HepG2 (cell line): ENCODE measurements at regions not wholly inside any gene's neighbourhood (a gene's known extent, or its start where the extent isn't known, plus 50 kb on each side); places are given as distances from the start of the nearest gene placed in this dataset.

Experiments used
- ATAC-seq: fragments of 200-7000 bp; cut with Tn5 transposase; 3 replicates; pipeline ENCODE4 v1.9.1; 2020; ENCODE audit warnings: mild to moderate bottlenecking, moderate library complexity
- BruUV-seq: library from RNA; stranded (reverse); fragments of 400-500 nt; replicated peaks from 2 replicates; lab custom pipeline; 2021; lab: Mats Ljungman, UMichigan
- CTCF ChIA-PET: fragments of 300-600 bp; formaldehyde crosslinking; extraction: SDS; loops from one replicate; lab custom pipeline; 2021; ENCODE audit warnings: low total read pairs, inconsistent platforms, low intra/inter-chr PET ratio; lab: Yijun Ruan, JAX
- POLR2A ChIA-PET: fragments of 350-600 bp; sonication (Branson Sonifier 250); formaldehyde crosslinking; loops from one replicate; lab custom pipeline; 2020; ENCODE audit warnings: antibody characterized with exemption, inconsistent platforms; lab: Yijun Ruan, JAX
- DNase-seq: peaks from one replicate; pipeline ENCODE4 v3.0.0-alpha.2; 2015; ENCODE audit warnings: low spot score
- FAIRE-seq: peaks from 3 replicates; lab custom pipeline; 2011; peaks lifted over from hg19 to GRCh38; lab: Jason Lieb, UNC
- H2AFZ ChIP-seq: one replicate; pipeline ENCODE4 v1.6.1; 2011; ENCODE audit warnings: low read length, inconsistent platforms
- H3K27ac ChIP-seq: fragments of 300-600 bp; 3 replicates; pipeline ENCODE4 v1.8.0; 2011; ENCODE audit warnings: mixed run types, mild to moderate bottlenecking, mixed read lengths, low read length, inconsistent platforms; ENCODE audit not compliant: insufficient read depth; ENCODE audit errors: extremely low read length
- H3K27me3 ChIP-seq, 2 experiments: fragments of 200-600 bp in 1 of 2; 2 replicates in 1 of 2; 3 replicates in 1 of 2; pipeline versions ENCODE4 v1.6.0 to v1.8.0; 2011; ENCODE audit warnings: low read length in 2 of 2, mild to moderate bottlenecking in 2 of 2, moderate library complexity in 2 of 2, inconsistent platforms in 1 of 2; ENCODE audit not compliant: insufficient read depth in 2 of 2, control insufficient read depth in 1 of 2
- H3K36me3 ChIP-seq, 2 experiments: fragments of 200-600 bp in 1 of 2; replicated peaks in 1 of 2; 2 replicates in 1 of 2; 3 replicates in 1 of 2; pipeline versions ENCODE4 v1.5.1 to v1.8.0; 2011; ENCODE audit warnings: low read length in 2 of 2, inconsistent platforms in 1 of 2; ENCODE audit not compliant: insufficient read depth in 2 of 2, control insufficient read depth in 1 of 2
- H3K4me1 ChIP-seq: 2 replicates; pipeline ENCODE4 v1.5.1; 2012; ENCODE audit warnings: low read length, inconsistent platforms; ENCODE audit not compliant: insufficient read depth
- H3K4me2 ChIP-seq: 2 replicates; pipeline ENCODE4 v1.6.0; 2011; ENCODE audit warnings: low read depth, low read length, inconsistent platforms
- H3K4me3 ChIP-seq, 3 experiments: fragments of 200-600 bp in 1 of 3; sonication (generic), shearing (Covaris generic) in 1 of 3; replicated peaks in 1 of 3; 2 replicates each; pipeline ENCODE4 v1.5.1; 2011 to 2016; ENCODE audit warnings: low read length in 3 of 3, inconsistent platforms in 2 of 3, low read depth in 2 of 3, mild to moderate bottlenecking in 2 of 3, control low read depth in 1 of 3, mixed read lengths in 1 of 3; ENCODE audit not compliant: insufficient read depth in 1 of 3
- H3K79me2 ChIP-seq: one replicate; pipeline ENCODE4 v1.6.1; 2011; ENCODE audit warnings: low read length, inconsistent platforms; ENCODE audit not compliant: insufficient read depth
- H3K9ac ChIP-seq: 2 replicates; pipeline ENCODE4 v1.6.0; 2011; ENCODE audit warnings: mild to moderate bottlenecking, low read depth, low read length, inconsistent platforms; ENCODE audit not compliant: insufficient read depth
- H3K9me3 ChIP-seq: 2 replicates; pipeline ENCODE4 v1.5.1; 2012; ENCODE audit warnings: mild to moderate bottlenecking, low read length
- H4K20me1 ChIP-seq: 2 replicates; pipeline ENCODE4 v1.6.0; 2011; ENCODE audit warnings: inconsistent platforms, mild to moderate bottlenecking, low read length, moderate library complexity; ENCODE audit not compliant: insufficient read depth
- ATF7-NPFF ChIP-seq: sonication (generic); formaldehyde crosslinking; IDR thresholded peaks from 2 replicates; pipeline ENCODE4 v1.8.1; 2023; ENCODE audit warnings: mild to moderate bottlenecking, low read depth, missing genetic modification reagents, moderate library complexity
- ELF4 ChIP-seq: sonication (generic); formaldehyde crosslinking; IDR thresholded peaks from 2 replicates; pipeline ENCODE4 v1.5.0; 2020; ENCODE audit warnings: missing genetic modification reagents, mild to moderate bottlenecking, moderate library complexity, borderline replicate concordance
- FOXK1 ChIP-seq: sonication (generic); formaldehyde crosslinking; IDR thresholded peaks from 2 replicates; pipeline ENCODE4 v1.4.0; 2020; ENCODE audit warnings: low read depth, missing genetic modification reagents, borderline replicate concordance
- GTF2F1 ChIP-seq: fragments of 150-350 bp; IDR thresholded peaks from 2 replicates; pipeline ENCODE4 v1.6.1; 2014; ENCODE audit warnings: low read length
- IRX3 ChIP-seq: sonication (generic); formaldehyde crosslinking; IDR thresholded peaks from 2 replicates; pipeline ENCODE4 v1.8.1; 2023; ENCODE audit warnings: mild to moderate bottlenecking, low read depth, missing genetic modification reagents, borderline replicate concordance
- KDM5B ChIP-seq: sonication (generic); formaldehyde crosslinking; IDR thresholded peaks from 2 replicates; pipeline ENCODE4 v1.4.0; 2020; ENCODE audit warnings: missing genetic modification reagents, mild to moderate bottlenecking, borderline replicate concordance
- NFE2 ChIP-seq: sonication (generic); formaldehyde crosslinking; IDR thresholded peaks from 2 replicates; pipeline ENCODE4 v1.4.0; 2020; ENCODE audit warnings: missing genetic modification reagents
- RORA ChIP-seq: sonication (generic); formaldehyde crosslinking; IDR thresholded peaks from 2 replicates; pipeline ENCODE4 v1.5.0; 2020; ENCODE audit warnings: mild to moderate bottlenecking, missing genetic modification reagents, moderate library complexity
- SMARCE1 ChIP-seq: fragments of 450-650 bp; IDR thresholded peaks from 2 replicates; pipeline ENCODE4 v1.6.1; 2017; ENCODE audit warnings: borderline replicate concordance
- STAG1 ChIP-seq: sonication (generic); formaldehyde crosslinking; IDR thresholded peaks from 2 replicates; pipeline ENCODE4 v1.4.0; 2020; ENCODE audit warnings: missing genetic modification reagents
- YEATS2 ChIP-seq: sonication (generic); formaldehyde crosslinking; IDR thresholded peaks from 2 replicates; pipeline ENCODE4 v1.4.0; 2020; ENCODE audit warnings: missing genetic modification reagents, borderline replicate concordance
- ZNF124 ChIP-seq: sonication (generic); formaldehyde crosslinking; IDR thresholded peaks from 2 replicates; pipeline ENCODE4 v1.4.0; 2020; ENCODE audit warnings: missing genetic modification reagents
- ZNF546 ChIP-seq: sonication (generic); formaldehyde crosslinking; conservative IDR thresholded peaks from 2 replicates; pipeline ENCODE4 v1.8.1; 2023; ENCODE audit warnings: mild to moderate bottlenecking, missing genetic modification reagents
- ZNF569 ChIP-seq: sonication (generic); formaldehyde crosslinking; IDR thresholded peaks from 2 replicates; pipeline ENCODE4 v1.5.0; 2020; ENCODE audit warnings: mild to moderate bottlenecking, missing genetic modification reagents, moderate library complexity, borderline replicate concordance
- WGBS: methylation state at CpG from one replicate; pipeline ENCODE4 v1.1.6; 2017; ENCODE audit warnings: low lambda C conversion rate; 5-methylcytosine and 5-hydroxymethylcytosine counted together
- in situ Hi-C: cut with HindIII; loops from 2 replicates; pipeline ENCODE4 v1.10.0; 2017; ENCODE audit warnings: low pct_unique_long_range_greater_than_20kb; ENCODE audit not compliant: extremely low pct_ligation_motif_present
- intact Hi-C: fragments of 100-400 bp; cut with micrococcal nuclease; formaldehyde crosslinking; loops from one replicate; pipeline ENCODE4 v1.10.0; 2022; ENCODE audit not compliant: unreplicated experiment
- TF ChIP-seq, protein P1 (sequence below): sonication (generic); formaldehyde crosslinking; conservative IDR thresholded peaks from 2 replicates; pipeline ENCODE4 v1.5.0; 2020; ENCODE audit warnings: missing genetic modification reagents
- TF ChIP-seq, protein P2 (sequence below): sonication (generic); formaldehyde crosslinking; IDR thresholded peaks from 2 replicates; pipeline ENCODE4 v1.8.1; 2023; ENCODE audit warnings: mild to moderate bottlenecking, missing genetic modification reagents

DNA sequence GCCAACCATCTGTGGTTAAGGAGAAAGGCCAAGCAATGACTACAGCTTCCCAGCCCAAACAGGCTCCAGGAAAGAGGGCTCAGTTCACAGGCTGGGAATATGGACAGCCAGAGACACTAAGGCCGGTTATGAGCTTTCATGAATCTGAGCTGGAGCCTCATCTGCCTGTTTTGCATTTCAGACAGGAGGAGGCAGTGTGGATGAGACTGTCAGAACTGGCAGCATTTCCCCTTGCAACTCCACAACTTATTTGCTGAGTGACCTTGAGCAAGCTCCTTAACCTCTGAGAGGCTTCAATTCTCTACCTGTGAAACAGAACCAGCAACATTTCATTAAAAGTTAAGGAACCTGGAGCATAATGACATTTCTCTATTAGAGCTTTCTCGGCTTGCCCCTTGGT lies 264.0 kb downstream of the ETS1 start:
- Histone ChIP-seq H3K4me3 (no peak overlapping the region), H4K20me1 (no peaks in the 10 kb centered on the region), H2AFZ (no peak overlapping the region), H3K9ac (no peak overlapping the region), H3K27ac (no peak overlapping the region), H3K9me3 (no peaks in the 10 kb centered on the region), H3K4me2 (no peak overlapping the region), H3K27me3 (peaks cover 1 to 15% of the 10 kb centered on the region in 2 experiments; a peak in 4 of 5 replicates), H3K4me1 (no peaks in the 10 kb centered on the region), H3K36me3 (no peaks in the 10 kb centered on the region), H3K79me2 (no peaks in the 10 kb centered on the region)
- CTCF ChIA-PET, result no interaction called here
- DNase-seq (no peak), FAIRE-seq (no peak), ATAC-seq (no peak)
- WGBS, result 0% methylated on average over 2 of the region's 2 CpGs
- intact Hi-C loops (no loop called here), in situ Hi-C loops (no loop called here)
- 0 out of 2 replicates have a peak, but pooled peaks have one; percentile 5 for TF ChIP-seq STAG1
- no peak for TF ChIP-seq ZNF569 (CRISPR knock-in tag)
- POLR2A ChIA-PET, result no interaction called here
- BruUV-seq, result no TSS peak

DNA sequence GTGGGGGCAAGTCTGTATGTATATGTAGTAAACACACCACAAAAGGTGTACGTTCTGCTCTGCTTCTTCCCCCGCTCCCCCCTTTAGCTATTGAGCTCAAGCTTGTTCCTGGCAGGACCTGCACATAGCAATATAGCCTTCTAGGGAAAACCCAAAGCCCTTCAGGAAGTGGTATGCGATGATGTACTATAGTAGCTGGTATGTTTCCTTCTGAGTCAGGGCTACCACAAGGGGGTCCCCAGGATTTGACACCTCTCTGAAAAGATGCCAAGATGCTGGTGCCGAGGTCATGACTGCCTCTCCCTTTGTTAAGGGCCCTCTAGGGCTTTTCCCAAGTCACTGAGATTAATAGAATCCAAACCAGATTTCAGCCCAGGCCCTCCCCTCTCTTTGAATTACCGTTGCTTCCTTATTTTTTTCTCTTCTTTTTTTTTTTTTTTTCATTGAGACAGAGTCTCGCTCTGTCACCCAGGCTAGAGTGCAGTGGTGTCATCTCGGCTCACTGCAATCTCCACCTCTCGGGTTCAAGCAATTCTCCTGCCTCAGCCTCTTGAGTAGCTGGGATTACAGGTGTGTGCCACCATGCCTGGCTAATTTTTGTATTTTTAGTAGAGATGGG lies 268.4 kb downstream of the ETS1 start:
- Histone ChIP-seq H2AFZ (no peak overlapping the region), H3K4me1 (no peaks in the 10 kb centered on the region), H3K27me3 (peaks cover 0 to 5% of the 10 kb centered on the region in 2 experiments; a peak in 2 of 5 replicates), H3K4me3 (no peak overlapping the region), H3K79me2 (no peaks in the 10 kb centered on the region)
- FAIRE-seq (no peak), ATAC-seq (no peak)
- intact Hi-C loops, result no loop called here
- BruUV-seq, result no TSS peak
- 12% methylated on average over 8 of the region's 8 CpGs for WGBS
- POLR2A ChIA-PET, result no interaction called here
- CTCF ChIA-PET, result no interaction called here
- no peak for TF ChIP-seq NFE2
- TF ChIP-seq, protein P1, sequence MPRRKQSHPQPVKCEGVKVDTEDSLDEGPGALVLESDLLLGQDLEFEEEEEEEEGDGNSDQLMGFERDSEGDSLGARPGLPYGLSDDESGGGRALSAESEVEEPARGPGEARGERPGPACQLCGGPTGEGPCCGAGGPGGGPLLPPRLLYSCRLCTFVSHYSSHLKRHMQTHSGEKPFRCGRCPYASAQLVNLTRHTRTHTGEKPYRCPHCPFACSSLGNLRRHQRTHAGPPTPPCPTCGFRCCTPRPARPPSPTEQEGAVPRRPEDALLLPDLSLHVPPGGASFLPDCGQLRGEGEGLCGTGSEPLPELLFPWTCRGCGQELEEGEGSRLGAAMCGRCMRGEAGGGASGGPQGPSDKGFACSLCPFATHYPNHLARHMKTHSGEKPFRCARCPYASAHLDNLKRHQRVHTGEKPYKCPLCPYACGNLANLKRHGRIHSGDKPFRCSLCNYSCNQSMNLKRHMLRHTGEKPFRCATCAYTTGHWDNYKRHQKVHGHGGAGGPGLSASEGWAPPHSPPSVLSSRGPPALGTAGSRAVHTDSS (CRISPR knock-in tag), result no peak
- TF ChIP-seq ZNF124 (CRISPR knock-in tag), result no peak
- TF ChIP-seq IRX3 (CRISPR knock-in tag), result no peak
- TF ChIP-seq ELF4 (CRISPR knock-in tag), result no peak
- no peak for TF ChIP-seq RORA (CRISPR knock-in tag)
- TF ChIP-seq SMARCE1, result no peak
- no peak for TF ChIP-seq KDM5B (CRISPR knock-in tag)
- TF ChIP-seq YEATS2 (CRISPR knock-in tag), result no peak
- no peak for TF ChIP-seq ZNF546 (CRISPR knock-in tag)
- TF ChIP-seq, protein P2, sequence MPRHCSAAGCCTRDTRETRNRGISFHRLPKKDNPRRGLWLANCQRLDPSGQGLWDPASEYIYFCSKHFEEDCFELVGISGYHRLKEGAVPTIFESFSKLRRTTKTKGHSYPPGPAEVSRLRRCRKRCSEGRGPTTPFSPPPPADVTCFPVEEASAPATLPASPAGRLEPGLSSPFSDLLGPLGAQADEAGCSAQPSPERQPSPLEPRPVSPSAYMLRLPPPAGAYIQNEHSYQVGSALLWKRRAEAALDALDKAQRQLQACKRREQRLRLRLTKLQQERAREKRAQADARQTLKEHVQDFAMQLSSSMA (CRISPR knock-in tag), result no peak
- no peak for TF ChIP-seq ATF7-NPFF (CRISPR knock-in tag)
- no peak for TF ChIP-seq FOXK1 (CRISPR knock-in tag)
- no peak for TF ChIP-seq GTF2F1
- TF ChIP-seq, all 625 proteins: peak for 0
- no peaks in the 10 kb centered on the region for H3K36me3 ChIP-seq
- H3K9me3 ChIP-seq, result peaks cover 9% of the 10 kb centered on the region; the same call in 1 of the 2 replicates
- DNase-seq, result no peak
- no peak overlapping the region for H3K4me2 ChIP-seq
- in situ Hi-C loops, result no loop called here
- no peaks in the 10 kb centered on the region for H4K20me1 ChIP-seq
- H3K9ac ChIP-seq, result no peak overlapping the region
- H3K27ac ChIP-seq, result no peak overlapping the region
